Neural crest cell (in vitro differentiated cells): ENCODE measurements at regions not wholly inside any gene's neighbourhood (a gene's known extent, or its start where the extent isn't known, plus 50 kb on each side); places are given as distances from the start of the nearest gene placed in this dataset.

Experiments used
- DNase-seq: peaks from one replicate; pipeline ENCODE4 v3.0.0; 2021; ENCODE audit warnings: low read depth, mixed read lengths, low spot score
- H3K27ac Mint-ChIP-seq: one replicate; pipeline ENCODE4 v1.8.0; 2021; ENCODE audit warnings: mild to moderate bottlenecking, mixed read lengths; ENCODE audit not compliant: unreplicated experiment
- H3K27me3 Mint-ChIP-seq: 2 replicates; pipeline ENCODE4 v1.8.0; 2021; ENCODE audit warnings: low read depth, mild to moderate bottlenecking, mixed read lengths
- H3K36me3 Mint-ChIP-seq: 2 replicates; pipeline ENCODE4 v1.8.0; 2021; ENCODE audit warnings: low read depth, mild to moderate bottlenecking, mixed read lengths
- H3K4me1 Mint-ChIP-seq: 2 replicates; pipeline ENCODE4 v1.8.0; 2021; ENCODE audit warnings: mixed read lengths
- H3K4me3 Mint-ChIP-seq: one replicate; pipeline ENCODE4 v1.8.0; 2021; ENCODE audit warnings: mild to moderate bottlenecking, mixed read lengths
- H3K9me3 Mint-ChIP-seq: 2 replicates; pipeline ENCODE4 v1.8.0; 2021; ENCODE audit warnings: mixed read lengths
- TF ChIP-seq, protein P1 (sequence below): fragments of 200-600 bp; sonication (generic); conservative IDR thresholded peaks from 2 replicates; pipeline ENCODE4 v1.5.0; 2021; ENCODE audit warnings: antibody characterized with exemption, mild to moderate bottlenecking

DNA sequence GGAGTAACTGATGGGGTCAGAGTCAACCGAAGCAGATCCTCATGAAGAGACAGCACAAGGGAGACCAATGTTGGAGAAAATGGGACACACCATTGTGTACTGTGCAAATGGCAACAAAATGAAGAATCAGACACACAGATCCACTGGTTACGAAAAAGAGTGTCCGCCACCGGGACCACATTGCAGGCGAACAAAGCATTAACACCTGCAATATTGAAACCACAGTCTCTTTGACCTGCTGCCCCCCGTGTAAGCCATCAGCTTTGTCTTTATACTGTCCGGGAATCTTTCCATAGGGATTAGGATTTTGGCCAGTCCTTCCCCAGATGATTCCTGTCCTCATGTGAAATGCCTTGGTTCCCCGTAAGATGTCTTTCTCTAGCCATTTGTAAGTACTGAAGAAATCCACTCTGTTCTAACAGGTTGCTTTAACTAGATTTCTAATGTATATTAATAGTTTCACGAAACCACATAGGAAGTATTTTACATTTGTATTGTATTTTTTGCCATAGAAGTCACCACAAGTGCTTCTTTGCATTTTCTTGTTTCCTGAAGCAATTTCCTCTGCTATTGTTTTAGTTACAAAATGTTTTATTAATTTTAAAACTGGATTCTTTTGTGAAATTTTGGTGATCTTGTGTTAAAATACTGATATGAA, 140.8 kb upstream of the NFE2L3 start:
- no peak for DNase-seq
- no peaks in the 10 kb centered on the region for H3K4me1 Mint-ChIP-seq
- no peak overlapping the region for H3K27ac Mint-ChIP-seq
- peaks cover 11% of the 10 kb centered on the region for H3K9me3 Mint-ChIP-seq
- TF ChIP-seq, protein P1, sequence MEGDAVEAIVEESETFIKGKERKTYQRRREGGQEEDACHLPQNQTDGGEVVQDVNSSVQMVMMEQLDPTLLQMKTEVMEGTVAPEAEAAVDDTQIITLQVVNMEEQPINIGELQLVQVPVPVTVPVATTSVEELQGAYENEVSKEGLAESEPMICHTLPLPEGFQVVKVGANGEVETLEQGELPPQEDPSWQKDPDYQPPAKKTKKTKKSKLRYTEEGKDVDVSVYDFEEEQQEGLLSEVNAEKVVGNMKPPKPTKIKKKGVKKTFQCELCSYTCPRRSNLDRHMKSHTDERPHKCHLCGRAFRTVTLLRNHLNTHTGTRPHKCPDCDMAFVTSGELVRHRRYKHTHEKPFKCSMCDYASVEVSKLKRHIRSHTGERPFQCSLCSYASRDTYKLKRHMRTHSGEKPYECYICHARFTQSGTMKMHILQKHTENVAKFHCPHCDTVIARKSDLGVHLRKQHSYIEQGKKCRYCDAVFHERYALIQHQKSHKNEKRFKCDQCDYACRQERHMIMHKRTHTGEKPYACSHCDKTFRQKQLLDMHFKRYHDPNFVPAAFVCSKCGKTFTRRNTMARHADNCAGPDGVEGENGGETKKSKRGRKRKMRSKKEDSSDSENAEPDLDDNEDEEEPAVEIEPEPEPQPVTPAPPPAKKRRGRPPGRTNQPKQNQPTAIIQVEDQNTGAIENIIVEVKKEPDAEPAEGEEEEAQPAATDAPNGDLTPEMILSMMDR, result no peak
- H3K27me3 Mint-ChIP-seq, result peaks cover 2% of the 10 kb centered on the region
- peaks cover 2% of the 10 kb centered on the region for H3K36me3 Mint-ChIP-seq
- no peak overlapping the region for H3K4me3 Mint-ChIP-seq

DNA sequence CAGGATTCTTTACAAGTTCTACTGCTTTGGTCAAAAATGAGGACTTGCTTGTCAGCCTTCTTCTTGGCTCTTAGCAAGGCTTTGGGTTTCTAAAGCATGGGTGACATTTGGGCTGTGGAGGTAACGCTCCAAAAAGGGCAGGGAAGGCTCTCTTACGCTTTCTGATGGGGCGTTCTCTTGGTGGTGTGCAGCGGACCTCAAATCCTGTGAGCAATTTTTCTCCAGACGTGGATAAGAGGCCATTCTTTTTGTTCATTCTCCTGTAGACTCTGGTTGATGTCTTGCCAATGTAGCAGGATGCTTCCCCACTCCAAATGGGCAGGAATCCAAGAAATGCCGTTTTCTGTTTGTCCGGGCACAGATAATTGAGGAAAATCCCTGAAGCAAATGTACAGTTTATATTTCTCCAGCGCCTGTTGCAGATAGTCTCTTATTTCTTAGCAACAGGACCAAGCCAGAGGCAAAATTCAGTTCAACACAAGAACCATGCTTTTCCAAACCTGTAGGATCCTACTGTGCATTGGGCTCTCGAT, 138.4 kb upstream of the NFE2L3 start:
- H3K27me3 Mint-ChIP-seq, result peaks cover 10% of the 10 kb centered on the region
- peaks cover 14% of the 10 kb centered on the region for H3K9me3 Mint-ChIP-seq
- H3K4me1 Mint-ChIP-seq, result no peaks in the 10 kb centered on the region
- no peak overlapping the region for H3K27ac Mint-ChIP-seq
- DNase-seq, result no peak
- peaks cover 2% of the 10 kb centered on the region for H3K36me3 Mint-ChIP-seq
- no peak overlapping the region for H3K4me3 Mint-ChIP-seq
- TF ChIP-seq, protein P1, result no peak

DNA sequence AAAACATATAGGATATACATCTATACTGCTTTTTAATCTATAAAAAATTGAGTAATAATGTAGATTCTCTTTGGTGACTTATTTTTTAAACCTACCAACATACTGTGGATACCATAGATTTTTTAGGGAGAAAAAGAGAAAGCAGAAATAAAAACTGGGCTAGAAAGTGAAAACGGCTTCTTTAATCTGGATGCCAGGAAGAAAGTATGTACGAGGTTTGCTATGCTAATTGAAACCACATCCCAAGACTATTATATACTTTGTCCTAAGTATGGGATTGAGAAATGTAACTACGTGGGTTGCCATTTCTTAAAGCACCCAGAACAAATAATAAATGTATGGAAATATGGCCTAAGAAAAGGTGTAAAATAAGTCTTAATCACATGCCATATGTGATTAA, 129.0 kb upstream of the NFE2L3 start:
- Mint-ChIP-seq H3K4me3 (no peak overlapping the region), H3K27ac (no peak overlapping the region)

DNA sequence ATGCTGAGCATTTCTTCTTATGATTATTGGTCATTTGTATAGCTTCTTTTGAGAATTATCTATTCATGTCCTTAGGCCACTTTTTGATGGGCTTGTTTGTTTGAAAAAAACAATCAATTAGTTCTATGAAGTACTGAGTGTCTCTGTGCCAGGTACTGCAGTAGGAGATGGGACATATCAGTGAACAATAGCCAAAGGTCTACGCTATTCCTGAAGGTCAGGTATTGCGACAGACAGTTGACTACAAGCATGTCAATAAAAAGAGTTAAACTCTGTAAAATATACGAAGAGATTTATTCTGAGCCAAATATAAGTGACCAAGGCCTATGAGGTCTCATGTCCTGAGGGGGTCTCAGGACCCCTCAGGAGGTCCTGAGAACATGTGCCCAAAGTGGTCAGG, 122.1 kb upstream of the NFE2L3 start:
- no peaks in the 10 kb centered on the region for H3K4me1 Mint-ChIP-seq
- H3K4me3 Mint-ChIP-seq, result no peak overlapping the region
- no peak for DNase-seq
- no peaks in the 10 kb centered on the region for H3K27me3 Mint-ChIP-seq
- TF ChIP-seq, protein P1, result no peak
- H3K36me3 Mint-ChIP-seq, result no peaks in the 10 kb centered on the region
- H3K27ac Mint-ChIP-seq, result no peak overlapping the region
- no peaks in the 10 kb centered on the region for H3K9me3 Mint-ChIP-seq

More for the DNA sequence above, 129.0 kb upstream of the NFE2L3 start:
- Mint-ChIP-seq H3K36me3 (no peaks in the 10 kb centered on the region), H3K4me1 (no peaks in the 10 kb centered on the region), H3K27me3 (peaks cover 1% of the 10 kb centered on the region), H3K9me3 (no peaks in the 10 kb centered on the region)
- TF ChIP-seq, protein P1, result no peak
- no peak for DNase-seq

DNA sequence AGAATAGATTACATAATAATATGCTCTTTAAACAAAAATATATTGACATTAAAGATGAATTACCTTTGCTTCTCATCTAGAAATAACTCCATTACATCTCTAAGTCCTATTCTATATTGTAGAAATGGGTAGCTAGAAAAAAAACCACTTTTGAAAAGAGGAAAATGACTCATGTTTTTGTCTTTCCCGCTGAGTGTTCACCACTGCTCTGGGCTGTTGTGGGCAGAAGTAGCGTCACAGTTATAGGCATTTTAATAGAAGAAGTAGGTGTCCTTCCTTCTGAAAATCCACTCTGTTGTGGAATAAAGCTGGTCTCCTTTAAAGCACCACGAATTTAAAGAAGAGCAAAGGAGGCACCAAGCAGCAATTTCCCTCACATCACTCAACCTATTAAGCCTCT, 117.6 kb upstream of the NFE2L3 start:
- Mint-ChIP-seq H3K27ac (no peak overlapping the region), H3K9me3 (peaks cover 2% of the 10 kb centered on the region), H3K27me3 (no peaks in the 10 kb centered on the region)

More for the DNA sequence above, 117.6 kb upstream of the NFE2L3 start:
- Mint-ChIP-seq H3K36me3 (no peaks in the 10 kb centered on the region), H3K4me3 (no peak overlapping the region), H3K4me1 (peaks cover 12% of the 10 kb centered on the region)
- DNase-seq, result no peak
- TF ChIP-seq, protein P1, result no peak
